ENCODE measurements at regions not wholly inside any gene's neighbourhood (a gene's known extent, or its start where the extent isn't known, plus 50 kb on each side); places are given as distances from the start of the nearest gene placed in this dataset.

DNA sequence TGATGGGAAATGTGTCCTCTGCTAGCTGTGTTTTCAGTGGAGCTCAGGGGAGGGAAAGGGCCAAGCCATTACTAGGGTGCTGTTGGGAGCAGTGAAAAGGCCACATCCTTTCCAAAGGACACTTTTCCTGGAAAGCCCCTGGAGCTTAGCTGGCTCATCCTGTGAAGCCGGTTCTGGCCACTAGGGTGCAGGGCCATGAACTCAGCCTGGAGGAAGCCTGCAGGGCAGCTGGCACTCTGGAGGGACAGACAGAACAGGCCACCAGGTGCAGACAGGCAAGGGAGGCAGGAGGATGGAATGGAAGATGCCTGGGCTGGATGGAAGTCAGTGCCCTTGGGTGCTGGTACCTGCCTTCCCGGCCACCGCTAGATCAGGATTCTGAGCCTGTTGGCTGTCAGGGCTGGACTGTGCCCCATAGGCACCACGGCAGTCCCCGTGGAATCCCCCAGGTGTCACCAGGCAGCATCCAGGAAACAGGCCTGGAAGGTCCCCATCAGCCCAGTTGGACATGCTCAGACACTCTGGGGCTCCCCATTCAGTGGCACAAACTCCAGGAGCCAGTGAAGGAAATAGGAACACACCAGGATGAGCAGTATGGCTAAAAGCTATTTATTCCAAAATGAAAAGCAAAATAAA lies 76.2 kb upstream of the C2CD4B start:
- TF ChIP-seq, protein P1, sequence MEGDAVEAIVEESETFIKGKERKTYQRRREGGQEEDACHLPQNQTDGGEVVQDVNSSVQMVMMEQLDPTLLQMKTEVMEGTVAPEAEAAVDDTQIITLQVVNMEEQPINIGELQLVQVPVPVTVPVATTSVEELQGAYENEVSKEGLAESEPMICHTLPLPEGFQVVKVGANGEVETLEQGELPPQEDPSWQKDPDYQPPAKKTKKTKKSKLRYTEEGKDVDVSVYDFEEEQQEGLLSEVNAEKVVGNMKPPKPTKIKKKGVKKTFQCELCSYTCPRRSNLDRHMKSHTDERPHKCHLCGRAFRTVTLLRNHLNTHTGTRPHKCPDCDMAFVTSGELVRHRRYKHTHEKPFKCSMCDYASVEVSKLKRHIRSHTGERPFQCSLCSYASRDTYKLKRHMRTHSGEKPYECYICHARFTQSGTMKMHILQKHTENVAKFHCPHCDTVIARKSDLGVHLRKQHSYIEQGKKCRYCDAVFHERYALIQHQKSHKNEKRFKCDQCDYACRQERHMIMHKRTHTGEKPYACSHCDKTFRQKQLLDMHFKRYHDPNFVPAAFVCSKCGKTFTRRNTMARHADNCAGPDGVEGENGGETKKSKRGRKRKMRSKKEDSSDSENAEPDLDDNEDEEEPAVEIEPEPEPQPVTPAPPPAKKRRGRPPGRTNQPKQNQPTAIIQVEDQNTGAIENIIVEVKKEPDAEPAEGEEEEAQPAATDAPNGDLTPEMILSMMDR (conservative IDR thresholded peaks at IDR 0.05; ENCODE audit: low read depth, low read length): peak; percentile 63
- no peak for DNase-seq (ENCODE audit: low read depth)

DNA sequence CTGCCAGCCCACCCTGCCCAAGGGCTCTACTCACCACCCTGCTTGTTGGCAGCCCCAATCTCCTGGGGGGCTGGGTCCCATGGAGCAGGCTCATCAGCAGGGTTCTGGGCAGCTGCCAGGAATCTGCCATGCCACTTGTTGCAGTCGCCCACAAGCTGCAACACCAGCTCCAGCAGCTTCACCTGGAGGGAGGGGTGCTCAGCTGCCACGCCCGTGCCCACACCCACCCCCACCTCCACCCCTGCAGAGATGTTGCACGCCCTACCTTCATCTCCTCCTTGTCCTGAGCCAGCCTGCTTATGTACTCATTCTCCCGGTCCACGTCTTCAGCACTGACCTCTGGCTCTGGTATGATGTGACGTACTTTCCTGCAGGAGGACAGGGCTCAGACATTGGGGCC lies 77.9 kb upstream of the C2CD4B start:
- no peak overlapping the region for H3K4me3 ChIP-seq (ENCODE audit: low read depth, low read length)
- no peak for DNase-seq (ENCODE audit: low read depth)
- TF ChIP-seq, protein P1 (conservative IDR thresholded peaks at IDR 0.05; ENCODE audit: low read depth, low read length): no peak

More for the DNA sequence above, 76.2 kb upstream of the C2CD4B start:
- H3K4me3 ChIP-seq (ENCODE audit: low read depth, low read length): no peak overlapping the region

GRCh38 chr15:62244762-62245161 lies 79.7 kb upstream of the C2CD4B start:
- TF ChIP-seq, protein P1 (conservative IDR thresholded peaks at IDR 0.05; ENCODE audit: low read depth, low read length): no peak
- H3K4me3 ChIP-seq (ENCODE audit: low read depth, low read length): no peak overlapping the region
- no peak for DNase-seq (ENCODE audit: low read depth)

DNA sequence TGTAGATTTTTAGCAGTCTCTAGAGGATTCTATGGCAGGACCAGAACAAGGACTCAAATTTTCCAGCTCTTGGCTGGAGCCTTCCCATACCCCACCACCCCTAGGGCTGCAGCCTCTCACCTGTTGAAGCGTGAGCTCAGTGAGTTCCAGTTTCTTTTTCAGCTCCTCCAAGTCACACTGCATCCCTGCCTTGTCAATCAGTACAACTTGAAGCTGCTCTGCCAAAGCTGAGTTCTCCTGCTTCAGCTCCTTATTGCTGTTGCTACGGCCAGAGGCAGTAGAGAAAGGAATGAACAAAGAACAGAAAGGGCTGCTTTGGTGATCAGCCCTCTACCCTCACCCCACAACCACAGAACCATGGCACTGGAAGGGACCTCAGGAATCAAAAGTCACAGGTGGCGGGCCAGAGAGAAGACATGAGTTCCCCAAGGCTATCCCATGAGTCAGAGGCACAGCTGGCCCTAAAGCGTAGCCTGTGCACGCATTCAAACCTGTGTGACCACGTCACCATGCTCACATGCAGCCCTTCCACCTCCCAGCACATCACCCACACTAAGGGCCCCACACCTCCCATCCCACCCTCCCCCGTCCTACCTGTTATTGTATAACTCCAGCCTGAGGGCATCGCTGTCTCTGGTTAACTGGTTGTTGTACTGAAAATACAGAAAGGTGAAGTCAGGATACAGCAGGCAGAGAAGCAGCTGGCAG lies 83.3 kb upstream of the C2CD4B start:
- TF ChIP-seq, protein P1 (conservative IDR thresholded peaks at IDR 0.05; ENCODE audit: low read depth, low read length): no peak
- peak; percentile 36 for DNase-seq (ENCODE audit: low read depth)
- H3K4me3 ChIP-seq (ENCODE audit: low read depth, low read length): peak overlapping the region; percentile 40

DNA sequence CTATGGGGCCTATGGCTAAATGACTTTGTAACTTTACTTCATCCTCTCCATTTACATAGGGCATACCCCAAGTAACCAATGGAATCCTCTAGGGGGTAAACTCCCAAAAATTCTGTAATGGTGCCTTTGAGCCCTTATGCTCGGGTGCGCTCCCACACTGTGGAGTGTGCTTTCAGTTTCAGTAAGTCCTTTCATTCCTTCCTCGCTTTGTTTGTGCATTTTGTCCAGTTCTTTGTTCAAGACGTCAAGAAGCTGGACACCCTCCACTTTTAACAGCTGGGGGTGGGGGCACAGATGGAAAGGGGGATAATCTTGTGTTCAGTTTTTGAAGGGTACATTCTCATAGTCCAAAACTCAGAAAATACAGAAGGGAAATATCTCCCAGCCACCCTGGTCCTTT lies 84.4 kb upstream of the C2CD4B start:
- no peak for DNase-seq (ENCODE audit: low read depth)
- TF ChIP-seq, protein P1 (conservative IDR thresholded peaks at IDR 0.05; ENCODE audit: low read depth, low read length): no peak
- no peak overlapping the region for H3K4me3 ChIP-seq (ENCODE audit: low read depth, low read length)

GRCh38 chr15:62250186-62250585 lies 85.1 kb upstream of the C2CD4B start:
- TF ChIP-seq, protein P1 (conservative IDR thresholded peaks at IDR 0.05; ENCODE audit: low read depth, low read length): no peak
- no peak for DNase-seq (ENCODE audit: low read depth)
- H3K4me3 ChIP-seq (ENCODE audit: low read depth, low read length): no peak overlapping the region

GRCh38 chr15:62250978-62251377 lies 85.9 kb upstream of the C2CD4B start:
- DNase-seq (ENCODE audit: low read depth): no peak
- TF ChIP-seq, protein P1 (conservative IDR thresholded peaks at IDR 0.05; ENCODE audit: low read depth, low read length): no peak
- H3K4me3 ChIP-seq (ENCODE audit: low read depth, low read length): no peak overlapping the region

Data from epithelial cell of proximal tubule (primary cell).